ENCODE measurements at regions not wholly inside any gene's neighbourhood (a gene's known extent, or its start where the extent isn't known, plus 50 kb on each side); places are given as distances from the start of the nearest gene placed in this dataset.

DNA sequence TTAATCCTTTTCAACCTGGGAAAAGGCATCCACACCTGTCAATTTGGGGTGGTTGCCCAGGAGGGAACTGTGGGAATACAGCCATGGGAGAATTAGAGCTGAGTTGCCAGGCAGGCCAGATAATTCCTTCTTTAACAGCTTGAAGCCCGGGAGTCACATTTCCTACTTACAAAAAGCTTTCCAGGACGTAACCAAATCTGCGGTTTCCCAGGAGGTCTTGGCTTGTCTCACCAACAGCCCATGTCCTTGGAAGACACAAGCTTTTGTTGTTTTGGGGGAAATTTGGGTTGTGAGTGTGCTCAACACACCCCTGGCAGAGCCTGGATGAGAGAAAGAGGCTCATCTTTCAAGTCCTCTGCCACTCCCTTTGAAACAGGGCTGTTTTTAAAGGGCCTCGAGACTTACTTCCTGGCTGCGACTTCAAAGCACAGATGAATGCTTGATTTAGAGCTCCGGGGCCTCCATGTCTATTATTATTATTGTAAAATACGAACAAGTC is 465.9 kb upstream of the BTBD3 start:
- Histone ChIP-seq H3K4me3 (no peak overlapping the region), H3K9me3 (no peaks in the 10 kb centered on the region), H3K36me3 (no peaks in the 10 kb centered on the region), H3K27ac (no peak overlapping the region), H3K27me3 (no peaks in the 10 kb centered on the region), H3K4me1 (peaks cover 0 to 5% (median 0%) of the 10 kb centered on the region in 4 donors)
- no peak for DNase-seq
- TF ChIP-seq, protein P1, sequence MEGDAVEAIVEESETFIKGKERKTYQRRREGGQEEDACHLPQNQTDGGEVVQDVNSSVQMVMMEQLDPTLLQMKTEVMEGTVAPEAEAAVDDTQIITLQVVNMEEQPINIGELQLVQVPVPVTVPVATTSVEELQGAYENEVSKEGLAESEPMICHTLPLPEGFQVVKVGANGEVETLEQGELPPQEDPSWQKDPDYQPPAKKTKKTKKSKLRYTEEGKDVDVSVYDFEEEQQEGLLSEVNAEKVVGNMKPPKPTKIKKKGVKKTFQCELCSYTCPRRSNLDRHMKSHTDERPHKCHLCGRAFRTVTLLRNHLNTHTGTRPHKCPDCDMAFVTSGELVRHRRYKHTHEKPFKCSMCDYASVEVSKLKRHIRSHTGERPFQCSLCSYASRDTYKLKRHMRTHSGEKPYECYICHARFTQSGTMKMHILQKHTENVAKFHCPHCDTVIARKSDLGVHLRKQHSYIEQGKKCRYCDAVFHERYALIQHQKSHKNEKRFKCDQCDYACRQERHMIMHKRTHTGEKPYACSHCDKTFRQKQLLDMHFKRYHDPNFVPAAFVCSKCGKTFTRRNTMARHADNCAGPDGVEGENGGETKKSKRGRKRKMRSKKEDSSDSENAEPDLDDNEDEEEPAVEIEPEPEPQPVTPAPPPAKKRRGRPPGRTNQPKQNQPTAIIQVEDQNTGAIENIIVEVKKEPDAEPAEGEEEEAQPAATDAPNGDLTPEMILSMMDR (IDR thresholded peaks at IDR 0.05), result no peak
- TF ChIP-seq POLR2A (IDR thresholded peaks at IDR 0.05), result no peak

DNA sequence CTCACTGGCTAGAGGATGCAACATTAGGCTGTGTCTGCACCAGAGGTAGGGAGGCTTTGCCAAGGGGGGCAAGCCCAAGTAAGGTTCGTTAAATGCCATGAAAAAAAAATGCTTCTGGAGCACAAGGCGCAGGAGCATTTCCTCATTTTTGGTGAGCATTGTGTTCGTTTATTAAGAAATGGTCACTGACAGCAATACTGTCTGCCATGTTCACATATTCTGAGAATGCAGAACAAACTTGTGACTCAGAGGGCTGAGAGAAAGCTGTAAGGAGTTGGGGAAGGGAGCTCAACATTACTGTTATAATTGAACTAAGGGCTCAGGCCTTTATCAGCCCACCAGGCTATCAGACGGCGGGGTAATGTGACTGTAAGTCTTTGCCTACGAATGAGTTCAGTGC is 465.4 kb upstream of the BTBD3 start:
- Histone ChIP-seq H3K9me3 (no peaks in the 10 kb centered on the region), H3K27me3 (no peaks in the 10 kb centered on the region), H3K4me3 (no peak overlapping the region), H3K4me1 (peaks cover 0 to 5% (median 0%) of the 10 kb centered on the region in 4 donors), H3K36me3 (no peaks in the 10 kb centered on the region), H3K27ac (no peak overlapping the region)
- TF ChIP-seq, protein P1 (IDR thresholded peaks at IDR 0.05), result no peak
- no peak for TF ChIP-seq POLR2A (IDR thresholded peaks at IDR 0.05)
- DNase-seq, result no peak

DNA sequence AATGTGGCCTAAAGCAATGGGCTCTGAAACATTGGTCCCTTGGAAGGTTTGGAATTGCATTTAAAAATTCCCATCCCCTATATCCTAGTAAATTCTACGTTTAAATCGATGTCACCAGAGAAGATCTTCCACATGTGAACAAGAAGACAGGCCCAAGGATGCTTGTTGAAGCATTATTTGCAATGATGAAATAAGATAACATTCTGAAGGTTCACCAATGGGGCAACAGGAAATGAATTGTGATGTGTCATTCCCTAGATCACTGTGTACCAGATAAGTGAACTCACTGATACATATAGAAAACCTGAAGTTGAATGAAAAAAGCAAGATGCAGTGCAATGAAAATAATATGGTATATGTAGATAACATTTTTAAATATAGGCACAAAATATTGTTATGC is 464.3 kb upstream of the BTBD3 start:
- Histone ChIP-seq H3K9me3 (no peaks in the 10 kb centered on the region), H3K27me3 (no peaks in the 10 kb centered on the region), H3K4me1 (peaks cover 0 to 5% (median 0%) of the 10 kb centered on the region in 4 donors), H3K36me3 (no peaks in the 10 kb centered on the region), H3K27ac (no peak overlapping the region), H3K4me3 (no peak overlapping the region)
- DNase-seq, result no peak
- TF ChIP-seq POLR2A (IDR thresholded peaks at IDR 0.05), result no peak
- TF ChIP-seq, protein P1 (IDR thresholded peaks at IDR 0.05), result no peak

DNA sequence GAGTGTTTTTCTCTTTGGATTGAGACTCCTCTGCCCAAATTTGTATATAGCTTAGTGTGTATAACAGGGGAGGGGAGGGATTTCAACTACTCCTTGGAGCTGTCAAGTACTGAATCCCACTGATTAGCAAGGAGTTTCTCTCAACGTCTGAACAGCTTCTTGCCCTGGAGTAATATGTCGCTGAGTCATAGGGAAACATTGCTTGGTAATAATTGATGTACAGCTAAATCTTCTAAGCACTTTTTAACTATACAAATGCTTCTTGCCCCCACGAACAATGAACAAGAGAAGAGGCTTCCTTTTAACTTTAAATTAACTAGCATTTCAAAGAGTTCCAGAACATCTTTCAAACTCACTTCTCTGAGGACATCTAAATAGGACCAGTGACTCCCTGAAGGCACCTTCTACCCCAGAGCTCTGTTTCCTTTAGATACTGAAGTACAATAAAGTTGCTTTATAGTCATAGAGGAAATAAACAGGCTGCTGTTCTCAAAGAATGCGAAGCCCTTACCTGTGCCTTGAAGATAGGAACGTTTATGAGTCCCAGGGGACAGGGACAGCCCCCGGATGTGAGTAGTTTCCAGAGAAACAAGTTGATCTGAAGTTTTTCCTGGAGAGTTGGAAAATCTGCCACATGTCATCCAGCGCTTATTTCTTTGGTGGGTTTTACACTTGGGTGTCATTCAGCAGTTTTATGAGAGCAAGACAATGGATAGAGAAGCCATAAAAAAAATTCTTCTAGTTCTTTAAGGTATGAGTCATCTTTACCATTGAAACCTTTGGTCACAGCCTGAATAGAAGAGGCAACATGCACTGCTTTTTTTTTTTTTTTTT is 462.5 kb upstream of the BTBD3 start:
- no peak overlapping the region for H3K27ac ChIP-seq
- H3K36me3 ChIP-seq, result no peaks in the 10 kb centered on the region
- H3K9me3 ChIP-seq, result no peaks in the 10 kb centered on the region
- DNase-seq, result no peak
- TF ChIP-seq, protein P1 (IDR thresholded peaks at IDR 0.05), result no peak
- no peak for TF ChIP-seq POLR2A (IDR thresholded peaks at IDR 0.05)
- H3K4me1 ChIP-seq, result peaks cover 0 to 5% (median 0%) of the 10 kb centered on the region in 4 donors
- H3K27me3 ChIP-seq, result no peaks in the 10 kb centered on the region
- H3K4me3 ChIP-seq, result no peak overlapping the region

DNA sequence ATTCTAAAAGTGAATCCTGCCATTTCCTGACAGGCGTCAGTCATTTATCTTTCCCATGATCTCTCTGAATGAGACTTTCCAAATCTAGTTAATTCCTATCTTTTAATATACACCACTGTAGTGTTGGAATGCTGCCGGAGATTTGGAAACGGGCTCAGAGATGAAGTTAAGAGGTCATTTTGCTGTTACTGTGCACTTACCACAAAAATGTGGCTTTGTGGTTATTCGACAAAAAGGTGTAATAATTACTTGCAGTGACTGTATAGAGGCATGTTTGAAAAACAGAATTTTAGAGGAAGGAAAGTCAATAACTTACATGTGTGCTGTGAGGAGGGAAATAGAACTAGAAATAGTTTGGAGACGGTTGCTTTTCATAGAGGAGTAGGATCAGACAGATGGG is 460.2 kb upstream of the BTBD3 start:
- no peaks in the 10 kb centered on the region for H3K9me3 ChIP-seq
- H3K27ac ChIP-seq, result no peak overlapping the region
- H3K36me3 ChIP-seq, result no peaks in the 10 kb centered on the region
- H3K27me3 ChIP-seq, result no peaks in the 10 kb centered on the region
- no peak overlapping the region for H3K4me3 ChIP-seq
- TF ChIP-seq, protein P1 (IDR thresholded peaks at IDR 0.05), result no peak
- no peak for TF ChIP-seq POLR2A (IDR thresholded peaks at IDR 0.05)
- peaks cover 0 to 5% (median 0%) of the 10 kb centered on the region in 4 donors for H3K4me1 ChIP-seq
- DNase-seq, result no peak

Data from Peyer's patch (tissue), 4 donors.